BJ (cell line): ENCODE measurements at regions not wholly inside any gene's neighbourhood (a gene's known extent, or its start where the extent isn't known, plus 50 kb on each side); places are given as distances from the start of the nearest gene placed in this dataset.
"Not testable (repeated sequence)": the region's sequence is repeated elsewhere in the genome, so short reads cannot be mapped to it uniquely, and the experiment has no call there.

Experiments used
- CTCF ChIA-PET: fragments of 350-600 bp; formaldehyde crosslinking; extraction: SDS; loops from one replicate; lab custom pipeline; 2021; ENCODE audit warnings: antibody characterized with exemption, inconsistent platforms; lab: Yijun Ruan, JAX
- POLR2A ChIA-PET: fragments of 300-600 bp; sonication (Branson Sonifier 250); formaldehyde crosslinking; extraction: SDS; loops from one replicate; lab custom pipeline; 2021; ENCODE audit warnings: antibody characterized with exemption; lab: Charles Lee
- DNase-seq: peaks from one replicate; pipeline ENCODE4 v3.0.0-alpha.2; 2011; ENCODE audit warnings: low read depth
- H3K27me3 ChIP-seq: 2 replicates; pipeline ENCODE4 v1.6.0; 2011; ENCODE audit warnings: low read length; ENCODE audit not compliant: control insufficient read depth, insufficient read depth
- H3K36me3 ChIP-seq: 2 replicates; pipeline ENCODE4 v1.5.1; 2011; ENCODE audit warnings: low read length; ENCODE audit not compliant: control insufficient read depth, insufficient read depth
- H3K4me3 ChIP-seq: 2 replicates; pipeline ENCODE4 v1.5.1; 2011; ENCODE audit warnings: low read depth, mild to moderate bottlenecking, control low read depth, low read length
- CTCF ChIP-seq: IDR thresholded peaks from 2 replicates; pipeline ENCODE4 v1.5.1; 2011; ENCODE audit warnings: low read depth, mild to moderate bottlenecking, control low read depth, inconsistent platforms, low read length, moderate library complexity; ENCODE audit not compliant: insufficient read depth

GRCh38 chr2:129565551-129566109 lies 413.8 kb upstream of the RAB6C start:
- DNase-seq: no peak
- no peaks in the 10 kb centered on the region for H3K36me3 ChIP-seq
- H3K27me3 ChIP-seq: no peaks in the 10 kb centered on the region
- POLR2A ChIA-PET: no interaction called here
- CTCF ChIA-PET: no interaction called here
- no peak overlapping the region for H3K4me3 ChIP-seq
- TF ChIP-seq CTCF: no peak

DNA sequence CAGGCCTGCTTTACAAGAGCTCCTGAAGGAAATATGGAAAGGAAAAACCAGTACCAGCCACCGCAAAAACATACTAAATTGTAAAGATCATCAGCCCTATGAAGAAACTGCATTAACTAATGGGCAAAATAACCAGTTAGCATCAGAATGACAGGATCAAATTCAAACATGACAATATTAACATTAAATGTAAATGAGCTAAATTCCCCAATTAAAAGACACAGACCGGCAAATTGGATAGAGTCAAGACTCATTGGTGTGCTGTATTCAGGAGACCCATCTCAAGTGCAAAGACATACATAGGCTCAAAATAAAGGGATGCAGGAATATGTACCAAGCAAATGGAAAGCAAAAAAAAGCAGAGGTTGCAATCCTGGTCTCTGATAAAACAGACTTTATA lies 408.7 kb upstream of the RAB6C start:
- H3K36me3 ChIP-seq, CTCF ChIA-PET, H3K27me3 ChIP-seq, DNase-seq, H3K4me3 ChIP-seq, POLR2A ChIA-PET: not testable (repeated sequence)

- no peak overlapping the region for H3K4me3 ChIP-seq
- H3K36me3 ChIP-seq: no peaks in the 10 kb centered on the region
- ChIA-PET POLR2A (no interaction called here), CTCF (no interaction called here)
- no peak for DNase-seq
- TF ChIP-seq CTCF: no peak
- H3K27me3 ChIP-seq: no peaks in the 10 kb centered on the region
Observed at GRCh38 chr2:129575431-129575830, 404.0 kb upstream of the RAB6C start.

GRCh38 chr2:129575880-129576279 lies 403.6 kb upstream of the RAB6C start:
- DNase-seq: no peak
- H3K27me3 ChIP-seq: no peaks in the 10 kb centered on the region
- CTCF ChIA-PET: no interaction called here

DNA sequence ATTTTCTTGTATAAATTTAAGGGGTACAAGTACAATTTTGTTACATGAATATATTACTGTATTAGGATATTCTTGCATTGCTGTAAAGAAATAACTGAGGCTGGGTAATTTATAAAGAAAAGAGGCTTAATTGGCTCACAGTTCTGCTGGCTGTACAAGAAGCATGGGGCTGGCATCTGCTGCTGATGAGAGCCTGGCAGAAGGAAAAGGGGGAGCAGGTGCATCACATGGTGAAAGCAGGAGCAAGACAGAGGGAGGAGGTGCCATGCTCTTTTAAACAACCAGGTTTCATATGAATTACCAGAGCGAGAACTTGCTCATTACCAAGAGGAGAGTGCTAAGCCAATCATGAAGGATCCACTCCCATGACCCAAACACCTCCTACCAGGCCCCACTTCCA lies 399.5 kb upstream of the RAB6C start:
- DNase-seq: no peak
- Histone ChIP-seq H3K4me3 (no peak overlapping the region), H3K36me3 (no peaks in the 10 kb centered on the region), H3K27me3 (no peaks in the 10 kb centered on the region)
- ChIA-PET CTCF (no interaction called here), POLR2A (no interaction called here)
- no peak for TF ChIP-seq CTCF

More at GRCh38 chr2:129575880-129576279, 403.6 kb upstream of the RAB6C start:
- POLR2A ChIA-PET: no interaction called here
- TF ChIP-seq CTCF: no peak
- no peak overlapping the region for H3K4me3 ChIP-seq
- H3K36me3 ChIP-seq: no peaks in the 10 kb centered on the region

DNA sequence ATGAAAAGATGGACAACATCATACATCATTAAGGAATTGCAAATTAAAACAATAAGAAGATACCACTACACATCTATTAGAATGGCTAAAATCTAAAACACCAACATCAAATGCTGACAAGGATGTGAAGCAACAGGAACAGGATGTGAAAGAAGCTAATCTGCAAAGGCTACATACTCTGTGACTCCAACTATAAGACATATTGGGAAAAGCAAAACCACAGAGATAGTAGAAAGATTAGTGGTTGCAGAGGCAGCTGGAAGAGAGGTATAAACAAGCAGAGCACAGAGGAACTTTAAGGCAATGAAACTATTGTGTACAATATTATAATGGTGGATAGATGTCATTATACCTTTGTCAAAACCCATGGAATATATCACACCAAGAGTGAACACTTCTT lies 393.7 kb upstream of the RAB6C start:
- CTCF ChIA-PET: interaction anchor here (0.6 kb wide), 1 partner anchor 103 kb away, joined by 3 read pairs; no protein-coding TSS in a partner anchor
- H3K27me3 ChIP-seq: no peaks in the 10 kb centered on the region
- TF ChIP-seq CTCF: no peak
- POLR2A ChIA-PET: no interaction called here
- H3K4me3 ChIP-seq: no peak overlapping the region
- no peaks in the 10 kb centered on the region for H3K36me3 ChIP-seq
- no peak for DNase-seq
